ENCODE measurements at regions not wholly inside any gene's neighbourhood (a gene's known extent, or its start where the extent isn't known, plus 50 kb on each side); places are given as distances from the start of the nearest gene placed in this dataset.
"Not testable (repeated sequence)": the region's sequence is repeated elsewhere in the genome, so short reads cannot be mapped to it uniquely, and the experiment has no call there.

DNA sequence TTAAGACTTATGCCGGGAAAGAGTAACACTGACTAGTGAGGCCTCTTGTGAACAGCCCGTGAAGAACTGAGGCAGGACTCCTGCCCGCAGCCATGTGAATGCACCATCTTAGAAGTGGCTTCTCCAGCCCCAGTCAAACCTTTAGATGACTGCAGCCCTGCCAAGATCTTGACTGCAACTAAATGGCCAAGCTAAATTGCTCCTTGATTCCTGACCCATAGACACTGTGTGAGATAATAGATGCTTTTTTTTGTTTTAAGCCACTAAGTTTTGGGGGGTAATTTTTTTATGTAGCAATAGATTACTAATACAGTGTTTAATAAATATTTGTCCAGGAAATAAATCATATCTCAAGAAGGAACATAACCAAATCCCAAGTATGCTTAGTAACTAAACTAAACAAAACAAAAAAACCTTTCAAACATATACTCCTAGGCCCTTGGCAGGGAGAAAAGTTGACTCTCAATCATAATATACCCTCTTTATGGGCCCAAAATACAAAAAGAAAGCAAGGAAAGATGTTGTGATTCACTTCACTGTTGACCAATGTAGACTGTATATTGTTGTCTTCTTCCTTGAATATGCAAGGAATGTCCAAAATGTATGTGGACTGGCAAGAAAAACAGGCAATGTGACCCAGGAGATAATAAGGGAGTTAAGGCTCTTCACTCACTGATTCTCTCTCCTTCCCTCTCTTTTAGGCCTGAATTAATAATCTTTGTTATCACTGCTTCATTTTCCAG, 79.7 kb upstream of the ZNF366 start:
- DNase-seq: no peak

DNA sequence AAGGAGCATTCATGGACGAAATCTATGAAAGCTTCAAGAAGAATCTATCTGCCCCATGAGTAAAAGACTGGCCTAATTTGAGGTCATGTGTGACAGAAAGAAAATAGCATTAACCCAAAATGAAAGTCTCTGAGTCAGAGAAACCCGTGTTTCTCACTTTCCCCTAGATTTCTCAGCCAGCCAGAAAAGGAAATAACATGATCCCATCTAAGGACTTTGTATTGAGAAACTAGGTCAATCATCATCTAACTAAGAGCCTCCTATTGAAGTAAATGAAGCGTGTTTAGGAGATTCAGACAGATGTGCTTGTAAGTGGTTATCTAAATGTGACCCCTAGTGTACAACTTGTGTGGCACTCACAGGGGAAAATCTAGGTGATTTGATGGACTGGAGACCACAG, 77.3 kb upstream of the ZNF366 start:
- no peak for DNase-seq

DNA sequence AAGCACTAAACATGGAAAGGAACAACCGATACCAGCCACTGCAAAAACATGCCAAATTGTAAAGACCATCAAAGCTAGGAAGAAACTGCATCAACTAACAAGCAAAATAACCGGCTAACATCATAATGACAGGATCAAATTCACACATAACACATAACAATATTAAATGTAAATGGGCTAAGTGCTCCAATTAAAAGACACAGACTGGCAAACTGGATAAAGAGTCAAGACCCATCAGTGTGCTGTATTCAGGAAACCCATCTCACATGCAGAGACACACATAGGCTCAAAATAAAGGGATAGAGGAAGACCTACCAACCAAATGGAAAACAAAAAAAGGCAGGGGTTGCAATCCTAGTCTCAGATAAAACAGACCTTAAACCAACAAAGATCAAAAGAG, 72.1 kb upstream of the ZNF366 start:
- not testable (repeated sequence) for DNase-seq

DNA sequence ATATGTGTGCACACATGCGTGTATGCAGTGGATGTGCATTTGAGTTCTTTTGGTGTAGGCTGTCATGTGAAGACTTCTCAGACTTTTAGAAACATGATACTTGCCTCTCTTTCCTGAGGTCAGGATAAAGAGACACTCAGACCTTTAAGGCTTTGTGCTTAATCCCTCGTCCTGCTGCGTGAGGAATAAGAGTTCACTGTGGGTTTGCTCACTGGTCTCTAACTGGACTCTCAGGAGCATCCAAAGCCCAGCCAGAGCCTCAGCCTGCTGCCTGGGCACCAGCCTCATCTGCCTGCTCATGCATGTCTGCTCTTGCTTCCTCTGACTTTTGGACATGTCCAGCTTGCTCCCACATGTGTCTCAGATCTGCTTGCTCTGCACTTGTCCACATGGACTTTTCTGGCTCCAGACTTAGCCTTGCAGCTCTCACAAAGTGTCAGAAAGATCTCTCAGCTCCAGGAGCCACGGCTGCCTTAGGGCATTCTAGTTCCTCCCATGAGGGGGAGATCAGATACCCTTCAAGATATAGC, 65.1 kb upstream of the ZNF366 start:
- DNase-seq: no peak

DNA sequence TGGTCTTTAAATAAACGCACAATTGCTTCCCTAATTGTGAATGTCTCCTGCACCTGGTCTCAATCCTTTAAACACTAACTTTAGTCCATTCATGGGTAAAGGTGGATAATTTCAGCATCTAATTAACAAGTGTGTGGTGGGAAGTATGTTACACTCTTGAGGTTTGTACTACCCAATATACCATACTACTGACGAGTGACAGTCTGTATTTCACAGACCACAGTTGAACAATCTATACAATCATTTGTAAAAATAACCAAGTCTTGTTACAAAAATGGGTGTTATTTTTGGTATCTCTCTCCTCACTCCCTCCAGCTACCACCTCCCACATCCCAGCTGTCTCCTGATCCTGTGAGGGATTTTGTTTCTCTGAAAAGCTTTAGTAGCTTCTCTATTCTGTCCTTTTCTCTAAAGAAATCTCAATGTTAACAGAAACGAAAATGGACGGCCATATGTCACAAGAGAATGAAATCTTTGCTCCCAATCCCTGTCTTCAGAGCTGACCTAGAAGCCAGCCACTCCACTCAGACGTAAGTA, 62.3 kb upstream of the ZNF366 start:
- DNase-seq: no peak

DNA sequence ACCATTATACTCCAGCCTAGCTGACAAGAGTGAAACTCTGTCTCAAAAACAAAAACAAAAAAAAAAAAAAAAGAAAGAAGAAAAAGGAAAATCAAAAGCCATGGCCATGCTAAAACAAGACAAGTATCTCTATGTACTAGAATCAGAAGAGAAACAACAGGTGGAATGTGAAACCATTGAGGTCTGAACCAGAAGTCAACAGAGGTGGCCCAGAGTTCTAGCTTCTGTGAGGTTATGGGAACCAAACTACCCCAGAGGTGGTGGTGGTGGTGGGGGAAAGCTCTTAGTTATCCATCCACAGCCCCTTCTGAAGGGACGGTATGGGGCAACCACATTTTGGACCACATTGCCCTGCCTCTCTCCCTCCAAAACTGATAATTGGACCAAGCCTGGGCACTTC, 59.5 kb upstream of the ZNF366 start:
- DNase-seq: no peak

DNA sequence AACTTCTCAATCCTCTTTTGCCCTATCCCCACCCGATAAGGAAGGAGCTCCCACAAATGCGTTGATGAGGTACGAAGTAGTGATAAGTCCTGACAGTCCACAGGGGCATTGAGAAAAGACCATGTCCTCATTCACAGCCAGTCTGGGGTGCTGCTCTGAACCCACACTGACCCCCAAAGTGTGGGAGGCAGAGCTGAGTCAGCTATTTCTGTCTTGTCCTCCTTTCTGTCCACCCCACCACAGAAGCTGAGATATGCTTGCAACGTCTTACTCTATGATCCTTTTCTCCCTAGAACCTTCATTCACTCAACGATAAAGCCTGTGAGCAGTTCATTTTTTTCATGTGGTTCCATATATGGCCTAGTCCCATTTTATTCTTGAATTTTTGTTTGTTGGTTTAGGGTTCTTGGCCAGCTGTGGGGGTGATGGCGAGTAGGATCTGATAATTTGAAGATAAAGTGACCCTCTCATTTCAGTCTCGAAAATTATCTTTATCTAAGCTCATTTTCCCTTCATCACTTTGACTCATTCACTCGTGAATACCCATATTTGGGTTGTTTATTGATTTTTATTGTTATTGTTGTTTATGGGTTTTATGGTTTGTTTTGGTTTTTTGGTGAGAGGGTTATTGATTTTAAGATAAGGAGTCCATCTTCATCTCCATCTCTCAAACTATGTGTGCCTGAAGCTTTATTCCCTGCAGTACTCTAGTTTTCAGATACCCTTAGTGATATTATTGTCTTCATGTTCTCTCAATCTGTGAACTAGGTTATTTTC, 58.5 kb upstream of the ZNF366 start:
- DNase-seq: no peak

DNA sequence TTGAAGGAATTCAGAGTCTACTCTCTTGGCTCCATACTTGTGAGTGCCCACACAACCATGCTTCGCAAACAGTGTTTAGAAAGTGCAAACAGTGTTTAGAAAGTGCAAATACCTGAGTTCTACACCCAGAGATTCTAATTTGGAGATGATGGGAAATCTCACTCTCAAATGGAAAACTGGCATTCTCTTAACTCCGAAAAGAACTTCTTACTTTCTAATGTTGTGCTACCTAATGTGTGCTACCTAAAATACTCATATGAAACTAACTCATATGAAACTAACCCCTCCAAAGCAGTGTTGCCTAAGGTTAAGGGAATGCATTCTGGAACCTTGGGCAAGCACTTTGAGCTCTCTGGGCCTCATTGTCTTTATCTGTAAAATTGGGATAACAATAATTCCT, 55.5 kb upstream of the ZNF366 start:
- no peak for DNase-seq

DNA sequence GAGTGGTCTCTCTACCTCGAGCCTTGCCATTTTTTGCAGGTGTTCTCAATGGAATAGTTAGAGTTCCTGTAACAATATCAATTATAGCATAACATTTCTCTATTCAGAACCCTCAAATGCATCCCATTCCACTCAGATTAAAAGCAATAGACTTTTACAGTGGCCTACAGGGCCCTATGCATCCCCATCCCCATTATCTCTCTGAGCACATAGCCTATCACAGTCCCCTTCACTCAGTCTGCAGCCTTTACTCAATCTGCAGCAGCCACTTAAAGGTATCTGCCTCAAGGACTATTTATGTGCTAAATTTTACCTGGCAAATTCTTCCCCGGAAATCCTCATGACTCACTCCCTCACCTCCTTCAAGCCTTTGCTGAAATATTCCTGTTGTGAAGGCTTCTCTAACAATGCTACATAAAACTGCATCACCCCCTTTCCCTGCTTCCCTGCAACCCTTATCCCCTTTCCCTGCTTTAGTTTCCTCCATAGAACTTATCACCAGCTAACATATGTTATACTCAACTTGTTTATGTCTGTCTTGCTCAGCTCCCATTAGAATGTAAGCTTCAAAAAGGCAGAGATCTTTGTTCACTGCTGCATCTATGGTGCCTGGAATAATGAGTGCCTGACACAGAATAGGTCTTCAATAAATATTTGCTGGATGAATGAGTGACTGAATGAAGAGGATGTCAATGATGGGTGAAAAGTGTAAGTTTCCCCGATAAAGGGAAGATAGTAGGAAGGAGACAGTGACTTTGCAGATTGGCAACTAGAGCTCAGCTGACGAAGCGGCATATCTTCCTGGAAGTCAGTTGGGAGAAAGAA, 54.1 kb upstream of the ZNF366 start:
- no peak for DNase-seq

DNA sequence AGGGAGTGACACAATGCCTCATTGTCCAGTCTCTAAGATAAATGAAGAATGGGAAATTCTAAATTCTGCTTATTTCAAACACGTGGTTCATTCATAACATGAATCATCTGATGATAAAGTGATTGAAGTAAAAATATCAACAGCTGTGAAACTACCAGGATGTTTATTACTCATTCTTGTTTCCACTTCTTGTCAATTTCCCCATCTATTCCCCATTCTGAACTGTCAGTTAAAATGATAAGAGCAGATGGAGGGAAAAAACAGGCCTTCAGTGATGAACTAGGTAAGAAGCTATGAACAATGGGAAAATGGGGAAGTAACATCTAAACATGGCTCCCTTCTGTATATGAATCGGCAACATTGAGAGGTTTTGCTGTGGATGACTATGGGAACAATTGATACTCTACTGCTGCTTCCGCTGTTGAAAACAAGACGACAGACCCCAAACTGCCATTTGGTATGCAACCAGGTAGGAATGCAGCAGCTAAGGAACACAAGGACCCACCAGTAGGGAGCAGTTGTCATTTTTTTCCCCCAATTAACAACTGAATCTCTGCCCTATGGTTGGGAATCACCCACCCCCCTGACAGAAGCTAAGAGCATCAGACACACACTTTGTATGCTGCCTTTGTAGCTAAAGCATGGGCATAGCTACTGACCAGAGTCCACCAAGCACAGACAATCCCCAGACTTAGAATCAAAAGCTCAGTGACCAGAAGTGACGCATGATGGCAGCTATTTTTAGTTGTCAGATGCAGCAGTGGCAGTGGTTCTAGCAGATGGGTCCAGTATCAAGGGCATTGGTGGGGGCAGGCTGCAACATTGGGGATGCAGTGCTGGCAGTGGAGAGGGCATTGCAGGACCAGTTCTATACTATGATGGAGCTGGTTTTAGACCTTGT, 52.9 kb upstream of the ZNF366 start:
- DNase-seq: no peak

DNA sequence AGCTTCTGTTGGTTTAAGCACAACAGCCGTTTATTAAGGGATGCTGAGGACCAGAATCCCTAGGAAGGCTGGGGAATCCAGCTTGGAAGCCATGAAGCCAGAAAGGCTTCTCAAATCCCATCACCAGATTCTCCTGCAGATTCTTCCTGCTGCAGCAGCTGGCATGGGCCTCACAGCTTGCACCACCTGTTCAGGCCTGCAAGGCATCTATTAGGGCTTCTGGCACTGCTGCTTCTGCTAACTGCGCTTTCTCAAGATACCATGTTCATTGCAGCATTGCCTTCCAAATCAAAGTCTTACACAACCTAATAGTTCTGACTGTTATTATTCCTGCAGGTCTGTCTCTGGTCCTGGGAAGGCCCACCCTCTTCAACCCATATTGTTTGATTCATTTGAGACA, 51.2 kb upstream of the ZNF366 start:
- DNase-seq: no peak

DNA sequence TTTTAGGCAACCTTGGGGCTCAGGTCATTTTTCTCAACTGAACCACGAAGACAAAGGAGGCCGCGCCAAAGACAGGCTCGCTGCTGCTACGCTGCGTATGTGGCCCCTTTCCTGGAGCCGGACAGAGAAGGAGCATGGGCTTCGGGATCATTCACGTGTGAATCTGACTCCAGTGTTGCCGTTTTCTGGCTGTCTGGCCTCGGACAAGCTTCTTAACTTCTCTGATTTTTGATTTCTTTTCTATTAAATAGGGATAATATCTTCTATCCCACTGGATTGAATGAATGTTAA, 50.8 kb upstream of the ZNF366 start:
- DNase-seq: no peak

DNA sequence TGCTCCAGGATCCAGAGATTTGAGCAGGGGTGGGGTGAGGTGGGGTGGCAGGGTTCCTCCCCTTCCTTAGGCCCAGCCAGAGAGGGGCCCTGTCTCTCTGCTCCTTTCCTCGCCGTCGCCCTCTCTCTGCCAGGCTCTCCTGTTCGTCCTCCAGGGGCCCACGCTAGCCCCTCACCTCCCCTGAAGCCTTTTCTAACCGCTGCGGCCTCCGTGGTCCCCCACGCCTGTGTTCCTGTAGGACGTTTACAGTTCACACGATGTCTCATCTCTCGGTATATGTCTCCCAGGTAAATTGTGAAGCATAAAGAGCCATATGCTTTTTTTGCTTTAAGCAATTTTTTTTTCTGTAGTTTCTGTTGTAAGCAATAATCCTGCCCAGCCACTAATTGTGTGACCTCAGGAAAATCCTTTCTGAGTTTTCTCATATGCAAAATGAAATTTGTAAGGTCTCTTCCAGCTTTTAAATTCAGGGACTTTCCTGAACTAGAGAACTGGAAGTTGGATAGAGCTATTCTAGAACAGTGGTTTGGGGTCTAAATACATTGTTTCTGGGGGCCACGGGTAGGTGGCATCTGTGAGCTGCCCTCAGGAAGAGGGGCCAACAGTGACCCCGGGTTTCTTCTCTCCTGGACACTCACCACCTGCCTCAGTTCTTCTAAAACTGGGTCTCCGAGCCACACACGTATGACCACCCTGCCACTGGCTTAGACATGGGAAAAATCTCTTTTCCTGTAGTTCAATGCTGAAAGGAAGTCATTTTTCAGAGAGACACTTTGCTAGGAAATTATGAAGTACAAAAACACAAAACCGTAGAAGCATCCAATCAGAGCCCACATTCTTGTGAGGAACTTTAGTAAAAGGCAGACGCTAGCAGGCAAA, 50.2 kb upstream of the ZNF366 start:
- DNase-seq: no peak

Measured in RPMI8226 (cell line).